ENCODE measurements at regions not wholly inside any gene's neighbourhood (a gene's known extent, or its start where the extent isn't known, plus 50 kb on each side); places are given as distances from the start of the nearest gene placed in this dataset.
"Not testable (repeated sequence)": the region's sequence is repeated elsewhere in the genome, so short reads cannot be mapped to it uniquely, and the experiment has no call there.

- DNase-seq = not testable (repeated sequence)
Measured at GRCh38 chr7:65631236-65631635, 241.6 kb upstream of the VKORC1L1 start.

DNA sequence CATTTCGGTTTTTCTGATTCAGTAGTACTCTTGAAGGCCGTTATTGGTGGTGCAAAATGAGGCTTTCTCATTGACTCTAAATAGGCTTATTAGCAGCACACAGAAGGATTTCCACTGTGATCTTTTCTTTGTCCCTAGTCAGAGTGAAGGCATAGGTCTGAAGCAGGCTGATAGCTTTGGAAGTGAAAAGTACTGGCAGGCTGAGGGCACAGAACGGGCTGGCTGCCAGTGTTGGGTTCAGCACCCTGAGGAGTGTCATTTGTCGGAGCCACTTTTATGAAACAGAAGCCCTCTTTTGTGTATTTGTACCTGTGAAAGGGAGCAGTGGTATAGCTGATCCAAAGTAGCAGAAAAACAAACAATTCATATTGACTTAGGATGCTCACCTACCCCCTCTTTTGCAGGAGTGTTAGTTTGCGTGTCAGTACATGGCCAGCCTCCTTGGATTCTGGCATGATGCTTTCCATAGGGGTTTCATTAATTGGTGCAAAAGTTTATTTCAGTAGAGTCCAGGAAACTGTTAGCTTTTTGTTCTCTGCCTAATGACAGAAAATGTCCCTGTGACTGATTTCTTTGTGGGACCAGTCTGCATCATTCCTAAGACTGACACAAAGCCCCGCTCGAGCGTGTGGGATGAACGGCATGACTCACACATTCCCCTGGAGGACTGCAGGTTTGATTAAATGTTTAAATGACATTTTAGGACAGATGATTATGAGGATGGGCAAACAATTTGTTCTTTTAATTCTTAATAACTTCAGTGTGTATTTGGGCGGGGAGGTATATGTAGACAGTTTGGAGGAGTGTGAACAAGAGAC is 239.1 kb upstream of the VKORC1L1 start:
- DNase-seq = not testable (repeated sequence)

DNA sequence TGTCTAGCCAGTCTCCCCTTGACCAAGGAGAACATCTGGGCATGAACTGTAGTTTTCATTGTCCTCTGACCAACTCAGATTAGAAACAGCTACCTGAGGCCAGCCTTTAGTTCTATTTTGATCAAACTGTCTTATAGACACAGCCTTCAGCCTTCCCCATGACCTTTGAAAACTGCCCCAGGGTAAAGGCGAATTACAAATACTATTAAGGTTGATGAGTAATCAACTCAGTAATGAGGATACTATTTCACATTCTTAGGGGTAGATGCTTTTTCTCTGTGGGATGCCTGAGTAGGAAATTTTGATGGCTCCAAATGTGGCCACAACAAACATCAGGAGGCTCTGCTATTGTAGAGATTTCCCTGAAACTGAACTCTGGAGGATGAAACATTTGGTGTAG is 234.0 kb upstream of the VKORC1L1 start:
- not testable (repeated sequence) for DNase-seq

DNA sequence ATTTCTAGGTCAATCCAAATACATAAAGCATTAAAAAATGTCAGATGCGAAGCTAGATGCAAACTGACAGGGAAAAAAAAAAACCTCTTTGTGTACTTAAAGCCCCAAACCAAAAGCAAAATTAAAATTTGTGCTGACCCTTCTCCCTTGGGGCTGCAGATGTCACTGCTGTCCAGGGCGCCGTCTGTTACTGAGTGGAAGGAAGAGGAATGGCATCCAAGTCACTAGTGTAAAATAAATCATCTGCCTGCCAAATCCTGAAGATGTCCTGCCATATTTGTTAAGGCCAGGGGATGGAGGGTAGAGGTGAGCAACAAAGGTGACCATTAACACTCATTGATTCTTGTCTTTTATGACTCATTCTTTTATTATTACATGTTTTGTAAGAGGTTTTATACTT is 233.2 kb upstream of the VKORC1L1 start:
- DNase-seq = not testable (repeated sequence)

DNA sequence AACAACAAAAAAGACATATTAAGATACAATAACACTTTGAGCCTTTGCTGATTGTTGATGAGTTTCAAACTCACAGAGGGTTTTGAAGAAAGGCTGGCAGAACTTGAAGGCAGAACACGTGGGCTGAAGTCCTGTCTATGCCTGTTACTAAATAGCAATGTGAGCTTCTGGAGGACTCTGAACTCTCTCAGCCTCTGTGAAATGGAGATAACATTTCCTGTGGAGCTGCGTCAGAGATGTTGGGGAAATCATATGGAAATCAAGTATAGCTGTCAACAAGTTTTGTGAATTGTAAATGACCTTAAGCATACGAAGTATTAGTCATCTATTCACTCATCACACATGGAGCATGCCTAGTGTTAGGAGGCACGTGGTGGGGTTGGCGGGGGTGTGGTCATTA is 229.4 kb upstream of the VKORC1L1 start:
- DNase-seq = not testable (repeated sequence)

GRCh38 chr7:65647153-65647964 is 225.5 kb upstream of the VKORC1L1 start:
- DNase-seq = not testable (repeated sequence)

GRCh38 chr7:65651174-65651573 is 221.7 kb upstream of the VKORC1L1 start:
- not testable (repeated sequence) for DNase-seq

GRCh38 chr7:65651826-65652592 is 220.9 kb upstream of the VKORC1L1 start:
- not testable (repeated sequence) for DNase-seq

DNA sequence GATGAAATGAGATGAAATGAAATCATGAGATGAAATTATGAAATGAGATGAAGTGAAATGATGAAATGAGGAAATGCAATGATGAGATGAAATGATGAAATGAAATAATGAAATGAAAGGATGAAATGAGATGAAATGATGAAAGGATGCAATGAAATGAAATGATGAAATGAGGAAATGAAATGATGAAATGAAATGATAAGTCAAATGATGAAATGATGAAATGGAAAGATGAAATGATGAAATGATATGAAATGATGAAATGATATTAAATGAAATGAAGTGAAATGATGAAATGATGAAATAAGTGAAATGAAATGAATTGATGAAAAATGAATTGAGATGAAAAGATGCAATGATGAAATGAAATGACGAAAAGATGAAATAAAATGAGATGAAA is 220.2 kb upstream of the VKORC1L1 start:
- not testable (repeated sequence) for DNase-seq

DNA sequence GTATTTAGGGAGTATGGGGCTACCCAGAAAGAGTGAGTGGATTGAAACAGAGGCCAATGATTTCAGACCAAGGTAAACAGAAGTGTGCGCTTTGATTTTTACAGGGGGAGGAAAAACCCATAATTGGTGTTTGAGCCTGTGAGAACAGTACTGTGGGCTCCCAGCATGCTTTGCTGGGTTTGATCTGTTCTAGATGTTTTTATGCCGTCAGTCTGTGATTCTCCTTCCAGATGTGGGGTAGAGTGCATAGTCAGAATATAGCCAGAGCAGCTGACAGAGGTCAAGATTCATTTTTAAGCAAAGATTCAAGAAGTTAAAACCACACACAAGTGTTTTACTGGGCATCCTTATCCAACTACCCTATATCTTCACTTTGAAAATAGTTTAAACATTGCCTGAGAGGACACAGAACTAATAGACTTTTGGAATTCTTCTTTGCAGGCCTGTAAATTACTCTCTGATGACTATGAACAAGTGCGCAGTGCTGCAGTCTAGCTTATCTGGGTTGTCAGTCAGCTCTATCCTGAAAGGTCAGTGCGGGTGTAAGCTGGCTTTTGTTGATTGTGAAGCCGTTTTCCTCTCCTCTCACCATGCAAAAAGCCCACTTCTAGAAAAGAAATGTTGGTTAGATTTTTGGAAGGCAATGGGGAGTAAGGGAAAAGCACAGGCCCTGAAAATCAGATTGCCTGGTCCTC is 216.2 kb upstream of the VKORC1L1 start:
- not testable (repeated sequence) for DNase-seq

- not testable (repeated sequence) for DNase-seq
Measured at GRCh38 chr7:65683362-65683761, 189.5 kb upstream of the VKORC1L1 start.

DNA sequence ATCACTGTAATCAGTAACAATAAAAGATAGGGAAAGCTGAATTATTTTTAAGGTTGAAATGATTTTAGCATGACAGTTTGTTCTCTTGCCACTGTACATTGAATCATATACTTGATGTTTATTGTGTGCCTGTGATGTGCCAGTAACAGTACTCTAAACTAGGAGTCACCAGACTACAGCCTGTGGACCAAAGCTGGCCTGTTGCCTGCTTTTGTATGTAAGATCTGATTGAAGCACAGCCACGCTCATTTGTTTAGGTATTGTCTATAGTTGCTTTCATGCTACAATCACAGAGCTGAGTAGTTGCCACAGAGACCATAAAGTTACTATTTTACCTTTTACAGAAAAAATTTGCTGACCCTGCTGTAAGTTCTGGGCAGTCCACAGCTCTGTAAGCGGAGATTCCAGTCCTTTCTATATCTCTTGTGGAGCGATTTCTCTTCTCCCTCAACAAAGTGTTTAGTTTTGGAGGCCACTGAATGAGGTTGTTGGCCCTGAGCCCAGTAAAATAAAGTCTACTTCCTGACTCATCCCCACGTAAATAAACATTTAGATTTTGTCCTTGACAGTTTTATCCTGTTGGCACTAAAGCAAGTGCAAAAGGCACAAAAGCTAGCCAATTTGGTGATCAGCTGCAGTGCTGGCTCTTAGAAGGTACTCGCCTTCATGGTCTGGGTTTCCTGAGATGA is 173.7 kb upstream of the VKORC1L1 start:
- not testable (repeated sequence) for DNase-seq

DNA sequence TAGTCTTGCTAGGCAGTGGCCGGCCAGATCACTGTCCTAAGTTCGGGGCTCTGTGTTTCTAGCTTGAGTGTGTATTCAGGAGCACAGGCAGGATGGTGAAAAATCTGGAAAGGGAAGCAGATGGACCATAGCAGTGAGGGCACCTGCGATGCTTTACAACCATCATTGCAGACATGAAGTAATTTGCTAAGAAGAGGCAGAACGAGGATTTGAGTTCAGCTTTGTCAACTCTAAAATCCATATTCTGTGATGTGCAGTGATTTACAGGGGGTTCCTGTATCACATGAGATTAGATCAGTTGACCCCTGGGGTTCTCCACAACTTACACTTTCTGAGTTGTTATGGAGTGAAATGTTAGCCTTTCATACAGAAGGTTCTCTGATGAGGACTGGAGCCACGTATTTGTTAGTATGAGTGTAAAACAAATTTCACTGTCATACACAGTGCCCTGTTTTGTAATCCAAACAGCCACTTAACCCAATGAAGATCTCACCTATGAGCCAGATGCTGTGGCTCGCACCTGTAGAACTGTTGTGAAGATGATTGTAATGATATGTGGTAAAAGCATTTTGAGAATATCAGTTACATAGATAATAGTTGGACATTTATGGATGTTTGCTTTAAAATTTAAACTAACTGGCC is 173.0 kb upstream of the VKORC1L1 start:
- not testable (repeated sequence) for DNase-seq

DNA sequence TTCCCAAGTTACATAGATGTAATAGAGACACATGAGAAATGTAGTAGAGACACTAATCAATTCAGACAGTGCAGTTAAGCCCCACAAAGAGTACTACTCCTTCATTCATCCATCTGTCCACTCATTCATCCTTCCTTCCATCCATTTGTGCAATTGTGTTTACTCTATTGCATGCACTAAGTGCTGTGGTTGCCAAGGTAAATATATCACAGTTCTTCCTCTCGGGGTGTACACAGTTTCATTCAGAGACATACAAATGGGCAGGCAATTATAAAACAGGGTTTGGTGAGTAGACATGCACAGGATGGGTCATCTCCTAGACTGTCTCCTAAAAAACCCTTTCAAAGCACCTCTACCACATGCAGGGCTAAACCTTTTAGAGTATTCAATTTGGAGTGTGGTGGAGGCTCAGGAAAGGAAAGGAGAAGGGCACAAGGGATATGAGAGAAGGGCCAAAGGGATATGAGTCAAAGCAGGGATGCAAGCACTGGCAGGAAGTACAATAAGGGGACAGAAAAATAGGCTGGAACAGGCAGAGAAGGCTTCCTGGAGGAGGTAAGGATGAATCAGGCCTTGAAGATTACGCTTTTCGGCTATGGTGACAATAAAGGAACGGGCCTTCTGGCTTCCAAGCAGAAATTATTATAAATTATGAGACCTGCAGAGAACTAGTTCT is 153.6 kb upstream of the VKORC1L1 start:
- DNase-seq = not testable (repeated sequence)

GRCh38 chr7:65722361-65722792 is 150.5 kb upstream of the VKORC1L1 start:
- peak; percentile 65 to 76 for DNase-seq

DNA sequence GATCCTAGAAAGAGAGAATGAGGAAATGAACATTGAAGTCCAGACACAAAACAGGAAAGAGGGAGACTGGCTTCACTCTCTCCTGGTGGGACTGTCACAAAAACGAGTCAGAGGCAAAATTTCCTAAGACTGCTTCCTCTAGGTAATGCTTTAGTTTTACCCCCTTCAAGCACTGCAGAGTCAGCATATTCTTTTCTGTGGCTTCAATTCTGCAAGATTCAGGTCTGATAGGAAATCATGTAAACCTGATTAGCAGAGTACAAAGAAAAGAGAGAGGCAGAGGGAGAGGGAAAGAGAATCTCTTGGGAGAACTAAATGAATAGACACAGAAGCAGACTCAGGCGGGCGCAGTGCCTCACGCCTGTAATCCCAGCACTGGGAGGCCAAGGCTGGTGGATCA is 145.7 kb upstream of the VKORC1L1 start:
- not testable (repeated sequence) for DNase-seq

DNA sequence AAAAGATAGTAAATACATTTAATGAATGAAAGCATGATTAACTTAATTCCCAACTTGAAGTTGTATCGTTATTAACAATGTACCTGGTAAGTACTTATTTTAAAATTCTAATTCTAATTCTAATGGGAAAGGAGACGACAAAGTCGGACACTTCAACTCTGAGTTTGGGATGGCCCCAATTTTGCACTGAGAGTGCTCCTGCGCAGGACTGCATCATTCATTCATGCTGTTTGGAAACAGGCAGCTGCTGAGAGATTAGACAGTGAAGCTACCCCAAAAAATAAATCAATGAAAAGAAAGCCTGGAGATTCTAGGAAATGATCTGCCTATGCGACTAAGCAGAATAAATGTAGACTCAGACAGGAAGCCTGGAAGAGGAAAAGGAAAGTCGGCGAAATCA is 141.7 kb upstream of the VKORC1L1 start:
- no peak for DNase-seq

- DNase-seq = no peak
Measured at GRCh38 chr7:65731562-65732035, 141.3 kb upstream of the VKORC1L1 start.

DNA sequence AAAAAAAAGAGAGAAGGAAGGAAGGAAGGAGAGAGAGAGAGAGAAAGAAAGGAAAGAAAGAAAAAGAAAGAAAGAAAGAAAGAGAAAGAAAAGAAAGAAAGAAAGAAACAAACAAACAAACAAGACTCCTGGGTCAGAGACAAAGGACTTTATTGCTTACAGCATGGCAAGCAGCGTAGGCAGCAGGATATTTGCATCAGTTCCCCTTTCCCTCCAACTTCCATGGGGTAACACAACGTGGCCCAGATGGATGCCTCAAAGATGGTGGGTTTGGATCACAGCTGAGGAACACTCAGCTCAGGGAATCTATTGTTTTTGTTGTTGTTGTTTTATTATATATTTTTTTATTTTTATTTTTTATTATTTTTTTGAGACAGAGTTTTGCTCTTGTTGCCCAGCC is 128.5 kb upstream of the VKORC1L1 start:
- DNase-seq = no peak

DNA sequence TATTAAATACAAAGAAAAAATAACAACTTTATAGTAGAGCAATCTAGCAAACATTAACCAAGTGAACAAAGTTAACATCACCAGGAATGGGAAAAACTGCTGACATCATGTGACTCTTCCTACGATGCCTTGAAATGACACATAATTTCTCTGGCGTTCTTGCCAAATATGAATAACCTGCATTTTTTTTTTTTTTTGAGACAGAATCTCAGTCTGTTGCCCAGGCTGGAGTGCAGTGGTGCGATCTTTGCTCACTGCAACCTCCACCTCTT is 126.5 kb upstream of the VKORC1L1 start:
- DNase-seq = no peak

- DNase-seq = no peak
Measured at GRCh38 chr7:65749039-65749438, 123.8 kb upstream of the VKORC1L1 start.
